ENCODE measurements at regions not wholly inside any gene's neighbourhood (a gene's known extent, or its start where the extent isn't known, plus 50 kb on each side); places are given as distances from the start of the nearest gene placed in this dataset.

GRCh38 chr5:19058216-19058615 lies 929.8 kb downstream of the CDH18 start:
- TF ChIP-seq, protein P1, sequence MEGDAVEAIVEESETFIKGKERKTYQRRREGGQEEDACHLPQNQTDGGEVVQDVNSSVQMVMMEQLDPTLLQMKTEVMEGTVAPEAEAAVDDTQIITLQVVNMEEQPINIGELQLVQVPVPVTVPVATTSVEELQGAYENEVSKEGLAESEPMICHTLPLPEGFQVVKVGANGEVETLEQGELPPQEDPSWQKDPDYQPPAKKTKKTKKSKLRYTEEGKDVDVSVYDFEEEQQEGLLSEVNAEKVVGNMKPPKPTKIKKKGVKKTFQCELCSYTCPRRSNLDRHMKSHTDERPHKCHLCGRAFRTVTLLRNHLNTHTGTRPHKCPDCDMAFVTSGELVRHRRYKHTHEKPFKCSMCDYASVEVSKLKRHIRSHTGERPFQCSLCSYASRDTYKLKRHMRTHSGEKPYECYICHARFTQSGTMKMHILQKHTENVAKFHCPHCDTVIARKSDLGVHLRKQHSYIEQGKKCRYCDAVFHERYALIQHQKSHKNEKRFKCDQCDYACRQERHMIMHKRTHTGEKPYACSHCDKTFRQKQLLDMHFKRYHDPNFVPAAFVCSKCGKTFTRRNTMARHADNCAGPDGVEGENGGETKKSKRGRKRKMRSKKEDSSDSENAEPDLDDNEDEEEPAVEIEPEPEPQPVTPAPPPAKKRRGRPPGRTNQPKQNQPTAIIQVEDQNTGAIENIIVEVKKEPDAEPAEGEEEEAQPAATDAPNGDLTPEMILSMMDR (IDR thresholded peaks at IDR 0.05; ENCODE audit: low read depth, low read length, missing control alignments): no peak
- no peak for DNase-seq (ENCODE audit: low read depth)
- H3K4me3 ChIP-seq (ENCODE audit: low read depth, low read length): no peak overlapping the region

GRCh38 chr5:19064094-19064493 lies 923.9 kb downstream of the CDH18 start:
- TF ChIP-seq, protein P1 (IDR thresholded peaks at IDR 0.05; ENCODE audit: low read depth, low read length, missing control alignments): no peak
- no peak overlapping the region for H3K4me3 ChIP-seq (ENCODE audit: low read depth, low read length)
- no peak for DNase-seq (ENCODE audit: low read depth)

GRCh38 chr5:19067741-19068140 lies 920.3 kb downstream of the CDH18 start:
- TF ChIP-seq, protein P1 (IDR thresholded peaks at IDR 0.05; ENCODE audit: low read depth, low read length, missing control alignments): no peak
- no peak for DNase-seq (ENCODE audit: low read depth)
- H3K4me3 ChIP-seq (ENCODE audit: low read depth, low read length): no peak overlapping the region

DNA sequence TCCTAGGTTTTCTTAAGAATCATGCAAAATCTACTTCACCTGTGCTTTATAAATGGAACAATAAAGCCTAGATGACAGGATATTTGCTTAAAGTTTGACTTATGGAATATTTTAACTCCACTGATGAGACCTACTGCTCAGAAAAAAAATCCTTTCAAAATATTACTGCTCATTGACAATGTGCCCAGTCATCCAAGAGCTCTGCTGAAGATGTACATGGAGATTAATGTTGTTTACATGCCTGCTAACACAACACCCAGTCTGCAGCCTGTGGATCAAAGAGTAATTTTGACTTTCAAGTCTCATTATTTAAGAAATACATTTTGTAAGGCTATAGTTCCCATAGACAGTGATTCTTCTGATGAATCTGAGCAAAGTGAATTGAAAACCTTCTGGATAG lies 889.6 kb downstream of the CDH18 start:
- H3K4me3 ChIP-seq (ENCODE audit: low read depth, low read length): no peak overlapping the region
- TF ChIP-seq, protein P1 (IDR thresholded peaks at IDR 0.05; ENCODE audit: low read depth, low read length, missing control alignments): no peak
- no peak for DNase-seq (ENCODE audit: low read depth)

GRCh38 chr5:19099195-19099594 lies 888.8 kb downstream of the CDH18 start:
- TF ChIP-seq, protein P1 (IDR thresholded peaks at IDR 0.05; ENCODE audit: low read depth, low read length, missing control alignments): no peak
- DNase-seq (ENCODE audit: low read depth): no peak
- H3K4me3 ChIP-seq (ENCODE audit: low read depth, low read length): no peak overlapping the region

GRCh38 chr5:19104948-19105347 lies 883.1 kb downstream of the CDH18 start:
- TF ChIP-seq, protein P1 (IDR thresholded peaks at IDR 0.05; ENCODE audit: low read depth, low read length, missing control alignments): no peak
- no peak overlapping the region for H3K4me3 ChIP-seq (ENCODE audit: low read depth, low read length)
- DNase-seq (ENCODE audit: low read depth): no peak

DNA sequence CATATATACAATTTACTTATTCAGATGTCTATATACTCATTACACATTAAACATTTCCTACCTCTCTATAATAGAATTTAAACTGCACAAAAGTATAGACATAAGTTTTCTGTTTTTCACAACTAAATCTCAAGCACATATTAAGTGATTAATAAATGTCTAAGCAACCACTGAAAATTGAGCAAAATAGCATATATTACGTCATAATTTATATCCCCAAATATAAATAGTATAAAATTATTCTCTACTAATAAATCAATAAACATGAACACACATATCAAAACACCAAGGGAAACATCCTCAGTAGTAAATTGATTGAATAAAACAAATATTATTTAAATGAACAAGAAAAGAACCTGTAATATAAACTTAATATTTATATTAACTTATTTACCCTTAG lies 865.1 kb downstream of the CDH18 start:
- no peak overlapping the region for H3K4me3 ChIP-seq (ENCODE audit: low read depth, low read length)
- TF ChIP-seq, protein P1 (IDR thresholded peaks at IDR 0.05; ENCODE audit: low read depth, low read length, missing control alignments): no peak
- DNase-seq (ENCODE audit: low read depth): no peak

Measured in GM12864 (cell line).